ENCODE measurements at regions not wholly inside any gene's neighbourhood (a gene's known extent, or its start where the extent isn't known, plus 50 kb on each side); places are given as distances from the start of the nearest gene placed in this dataset.
"Not testable (repeated sequence)": the region's sequence is repeated elsewhere in the genome, so short reads cannot be mapped to it uniquely, and the experiment has no call there.

DNA sequence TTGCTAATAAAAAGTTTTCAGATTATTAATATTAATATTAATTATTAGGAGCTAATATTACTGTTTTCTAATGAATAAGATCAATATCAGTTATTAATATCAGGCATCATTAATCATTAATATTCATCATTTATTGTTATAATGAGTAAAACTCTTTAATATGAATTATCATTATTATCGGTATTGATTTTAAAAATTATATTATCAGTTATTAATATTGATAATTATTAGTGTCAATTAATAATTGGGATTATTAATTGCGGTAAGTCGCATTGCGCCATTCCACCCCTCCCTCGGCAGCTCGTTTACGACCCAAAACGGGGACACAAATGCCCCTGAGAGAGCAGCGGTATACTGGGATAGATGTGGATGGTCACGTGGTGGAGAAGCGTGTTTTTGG lies 70.4 kb upstream of the HMX1 start:
- not testable (repeated sequence) for TF ChIP-seq POLR2A (IDR thresholded peaks at IDR 0.05)
- TF ChIP-seq, protein P1, sequence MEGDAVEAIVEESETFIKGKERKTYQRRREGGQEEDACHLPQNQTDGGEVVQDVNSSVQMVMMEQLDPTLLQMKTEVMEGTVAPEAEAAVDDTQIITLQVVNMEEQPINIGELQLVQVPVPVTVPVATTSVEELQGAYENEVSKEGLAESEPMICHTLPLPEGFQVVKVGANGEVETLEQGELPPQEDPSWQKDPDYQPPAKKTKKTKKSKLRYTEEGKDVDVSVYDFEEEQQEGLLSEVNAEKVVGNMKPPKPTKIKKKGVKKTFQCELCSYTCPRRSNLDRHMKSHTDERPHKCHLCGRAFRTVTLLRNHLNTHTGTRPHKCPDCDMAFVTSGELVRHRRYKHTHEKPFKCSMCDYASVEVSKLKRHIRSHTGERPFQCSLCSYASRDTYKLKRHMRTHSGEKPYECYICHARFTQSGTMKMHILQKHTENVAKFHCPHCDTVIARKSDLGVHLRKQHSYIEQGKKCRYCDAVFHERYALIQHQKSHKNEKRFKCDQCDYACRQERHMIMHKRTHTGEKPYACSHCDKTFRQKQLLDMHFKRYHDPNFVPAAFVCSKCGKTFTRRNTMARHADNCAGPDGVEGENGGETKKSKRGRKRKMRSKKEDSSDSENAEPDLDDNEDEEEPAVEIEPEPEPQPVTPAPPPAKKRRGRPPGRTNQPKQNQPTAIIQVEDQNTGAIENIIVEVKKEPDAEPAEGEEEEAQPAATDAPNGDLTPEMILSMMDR (IDR thresholded peaks at IDR 0.05): not testable (repeated sequence)

All from esophagus squamous epithelium (tissue), 4 donors.